DLD1 (cell line): ENCODE measurements at regions not wholly inside any gene's neighbourhood (a gene's known extent, or its start where the extent isn't known, plus 50 kb on each side); places are given as distances from the start of the nearest gene placed in this dataset.
"Not testable (repeated sequence)": the region's sequence is repeated elsewhere in the genome, so short reads cannot be mapped to it uniquely, and the experiment has no call there.

Experiments
- in situ Hi-C: cut with HindIII; loops from 2 replicates; pipeline ENCODE4 v1.10.0; 2017; ENCODE audit warnings: low sequenced_read_pairs

DNA sequence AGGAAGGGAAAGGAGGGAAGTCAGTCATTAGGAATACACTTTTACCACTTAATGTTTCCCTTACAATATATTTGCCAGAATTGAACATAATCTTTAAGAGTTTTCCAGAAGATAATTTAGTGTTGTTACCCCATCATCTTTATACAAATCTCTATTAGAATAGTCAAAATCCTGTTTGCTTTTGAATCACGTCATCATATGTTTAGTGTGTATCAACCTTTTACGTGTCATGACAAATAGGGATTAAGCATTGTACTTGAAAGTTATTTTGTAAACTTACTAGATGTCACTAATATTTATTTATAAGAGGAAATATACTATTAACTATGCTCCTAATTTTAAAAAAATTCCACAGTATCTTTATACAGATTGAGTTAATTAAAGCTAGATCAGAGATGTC is 1899.5 kb downstream of the MAT2B start:
- in situ Hi-C loops: no loop called here

DNA sequence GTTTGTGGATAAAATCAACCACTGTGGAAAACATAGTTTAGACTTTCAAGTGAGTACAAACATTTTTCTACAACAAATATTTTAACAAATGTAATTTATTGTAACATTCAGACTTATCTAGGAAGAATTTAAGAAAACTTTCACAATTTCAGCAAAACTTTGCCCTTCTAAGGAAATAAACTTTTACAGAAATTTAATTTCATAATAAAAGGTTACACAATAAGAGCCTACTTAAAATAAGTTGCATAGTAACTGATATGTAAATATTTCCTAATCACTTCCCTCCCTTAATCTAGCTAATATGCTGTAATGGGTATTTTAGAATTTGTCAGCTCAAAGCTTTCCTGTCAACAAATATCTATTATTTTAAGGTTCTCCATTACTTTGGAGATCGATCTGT is 1899.9 kb downstream of the MAT2B start:
- in situ Hi-C loops: no loop called here

DNA sequence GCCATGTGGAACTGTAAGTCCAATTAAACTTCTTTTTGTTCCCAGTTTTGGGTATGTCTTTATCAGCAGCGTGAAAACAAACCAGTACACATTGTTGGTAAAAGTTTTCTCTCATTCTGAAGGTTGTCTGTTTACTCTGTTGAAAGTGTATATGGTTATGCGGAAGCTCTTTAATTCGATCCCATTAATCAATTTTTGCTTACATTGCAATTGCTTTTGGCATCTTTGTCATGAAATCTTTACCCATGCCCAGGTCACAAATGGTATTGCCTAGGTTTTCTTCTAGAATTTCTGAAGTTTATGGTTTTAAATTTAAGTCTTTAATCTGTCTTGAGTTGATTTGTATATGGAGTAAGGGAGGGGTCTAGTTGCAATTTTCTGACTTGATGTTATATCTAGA is 1901.9 kb downstream of the MAT2B start:
- in situ Hi-C loops: no loop called here

DNA sequence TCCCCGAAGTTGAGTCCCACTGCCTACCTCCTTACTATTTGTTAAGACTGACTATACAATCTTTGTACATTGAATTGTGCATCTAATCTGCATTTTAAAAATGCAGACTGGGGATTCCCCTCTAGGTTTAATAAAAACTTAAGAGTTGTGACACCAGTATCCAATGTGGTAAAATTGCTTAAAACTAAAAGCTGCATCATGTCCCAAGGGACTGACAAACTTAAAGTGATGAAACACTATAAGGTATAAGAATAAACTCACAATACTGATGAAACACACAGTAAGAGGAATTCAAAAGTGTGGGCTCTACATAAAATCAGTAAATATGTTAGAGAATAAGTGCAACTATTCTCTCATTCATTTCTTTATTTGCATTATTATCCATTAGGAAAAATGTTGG is 1905.1 kb downstream of the MAT2B start:
- in situ Hi-C loops: no loop called here

DNA sequence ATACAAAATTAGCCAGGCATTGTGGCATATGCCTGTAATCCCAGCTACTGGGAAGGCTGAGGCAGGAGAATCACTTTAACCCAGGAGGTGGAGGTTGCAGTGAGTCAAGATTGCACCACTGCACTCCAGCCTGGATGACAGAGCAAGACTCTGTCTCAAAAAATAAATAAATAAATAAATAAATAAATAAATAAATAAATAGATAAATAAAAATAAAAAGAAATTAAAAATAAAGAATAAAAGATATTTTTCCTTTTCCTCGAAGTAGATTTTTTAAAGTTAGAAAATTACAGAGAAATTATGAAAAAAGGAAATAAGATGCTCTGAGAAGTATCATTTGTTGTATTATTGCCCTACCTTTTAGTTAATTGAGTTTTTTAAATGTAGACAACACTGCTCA is 1906.1 kb downstream of the MAT2B start:
- in situ Hi-C loops: not testable (repeated sequence)

DNA sequence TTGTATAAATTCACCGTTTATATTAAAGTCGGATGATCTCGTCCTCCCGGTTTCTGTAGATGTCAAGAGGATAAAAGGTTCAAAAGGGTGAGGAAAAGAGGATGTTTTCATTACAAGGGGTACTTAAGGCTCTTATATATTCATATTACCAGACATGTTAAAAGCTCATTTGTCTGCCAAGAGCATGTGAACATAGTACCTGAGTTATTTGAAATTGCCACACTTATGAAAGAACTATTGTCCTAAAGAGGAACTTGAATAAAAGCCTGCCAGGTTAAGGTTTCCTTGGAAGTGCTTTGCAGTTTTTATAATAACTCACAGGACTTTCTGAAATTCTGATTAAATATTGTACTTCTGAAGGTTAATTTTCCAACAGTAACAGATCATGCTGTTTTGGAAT is 1915.1 kb downstream of the MAT2B start:
- in situ Hi-C loops: no loop called here

DNA sequence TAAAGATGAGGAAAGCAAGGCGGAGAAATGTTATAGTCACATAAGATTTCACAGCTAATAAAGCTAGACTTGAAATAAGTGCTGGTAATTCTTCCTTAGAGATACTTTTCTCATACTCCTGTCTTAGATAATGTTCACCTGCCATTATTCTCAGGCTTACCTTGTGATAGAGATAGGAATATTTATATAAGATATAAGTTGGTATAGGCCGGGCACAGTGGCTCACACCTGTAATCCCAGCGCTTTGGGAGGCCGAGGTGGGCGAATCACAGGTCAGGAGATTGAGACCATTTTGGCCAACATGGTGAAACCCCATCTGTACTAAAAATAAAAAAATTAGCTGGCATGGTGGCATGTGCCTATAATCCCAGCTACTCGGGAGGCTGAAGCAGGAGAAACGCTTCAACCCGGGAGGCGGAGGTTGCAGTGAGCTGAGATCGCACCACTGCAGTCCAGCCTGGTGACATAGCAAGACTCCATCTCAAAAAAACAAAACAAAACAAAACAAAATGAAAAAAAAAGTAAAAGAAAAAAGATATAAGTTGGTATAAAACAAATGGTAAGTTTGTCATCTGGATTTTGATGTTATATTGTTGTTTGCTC is 1918.4 kb downstream of the MAT2B start:
- in situ Hi-C loops: no loop called here

DNA sequence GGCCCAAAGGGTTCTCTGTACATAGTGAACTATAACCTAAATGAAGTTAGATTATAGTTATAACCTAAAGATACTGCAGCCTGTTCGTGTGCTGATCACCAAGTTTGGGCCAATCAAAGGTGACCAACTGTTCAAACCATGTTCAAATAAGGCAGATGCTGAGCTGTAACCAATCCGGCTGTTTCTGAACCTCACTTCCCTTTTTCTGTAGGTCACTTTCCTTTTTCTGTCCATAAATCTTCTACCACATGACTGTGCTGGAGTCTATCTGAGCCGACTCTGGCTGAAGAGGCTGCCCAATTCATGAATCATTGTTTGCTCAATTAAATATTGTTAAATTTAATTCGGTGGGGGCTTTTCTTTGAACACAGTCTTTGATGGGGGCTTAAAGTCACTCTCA is 1920.2 kb downstream of the MAT2B start:
- in situ Hi-C loops: no loop called here

DNA sequence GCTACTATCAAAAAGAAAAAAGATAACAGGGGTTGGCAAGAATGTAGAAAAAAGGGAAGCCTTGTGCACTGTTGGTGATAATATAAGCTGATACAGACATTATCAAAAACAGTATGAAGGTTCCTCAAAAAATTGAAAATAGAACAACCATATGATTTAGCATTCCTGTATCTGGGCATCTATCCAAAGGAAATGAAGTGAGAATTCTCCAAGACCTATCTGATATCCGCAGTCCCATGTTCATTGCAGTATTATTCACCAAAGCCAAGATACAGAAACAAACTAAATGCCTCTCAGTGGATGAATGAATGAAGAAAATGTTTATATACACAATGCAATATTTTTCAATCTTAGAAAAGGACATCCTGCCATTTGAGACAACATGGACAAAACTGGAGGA is 1943.3 kb downstream of the MAT2B start:
- in situ Hi-C loops: no loop called here

DNA sequence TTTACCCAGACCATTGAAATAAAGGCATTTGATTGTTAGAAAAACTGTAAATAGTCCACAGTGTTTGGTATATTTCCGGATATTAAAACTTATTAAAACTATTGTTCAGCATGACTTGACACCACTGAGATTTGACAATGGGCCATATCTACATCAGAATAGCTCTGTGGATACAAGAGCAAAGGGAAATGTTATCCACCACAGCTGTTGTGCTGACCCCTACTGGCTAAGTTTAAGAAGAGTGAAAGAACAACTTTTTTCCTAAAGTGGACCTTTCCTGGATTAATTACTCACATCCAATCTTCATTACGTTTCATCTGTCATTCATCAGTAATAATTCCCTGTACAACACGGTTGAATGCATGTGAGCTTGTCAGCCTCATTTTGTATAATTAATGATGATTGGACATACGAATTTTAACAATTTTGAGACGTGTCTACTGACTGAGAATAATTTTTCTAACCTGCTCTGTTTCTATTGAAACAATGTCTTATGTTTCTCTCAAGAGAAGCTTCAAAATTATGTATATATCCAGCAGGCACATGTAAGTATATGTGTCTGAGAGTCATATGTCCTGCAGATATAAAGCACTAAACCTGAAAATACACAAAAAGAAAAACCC is 1952.6 kb downstream of the MAT2B start:
- in situ Hi-C loops: no loop called here

DNA sequence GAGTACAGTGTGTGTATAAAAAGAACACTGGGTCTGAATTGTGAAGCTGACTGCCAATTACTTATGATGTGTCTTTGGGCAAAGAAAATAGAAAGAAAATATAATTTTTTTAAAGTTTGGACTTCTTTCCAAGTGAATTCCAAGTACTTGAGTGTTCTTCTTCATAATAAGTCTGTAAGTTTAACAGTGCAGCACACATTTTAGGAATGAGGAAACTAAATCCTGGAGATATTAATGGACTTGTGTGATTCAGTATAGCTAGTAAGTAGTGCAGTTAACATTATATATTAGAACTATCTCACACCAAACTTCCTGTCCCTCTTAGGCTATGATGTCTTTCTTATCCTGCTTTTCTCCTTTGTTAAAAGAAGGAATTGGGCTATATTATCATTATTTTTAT is 1953.8 kb downstream of the MAT2B start:
- in situ Hi-C loops: no loop called here

DNA sequence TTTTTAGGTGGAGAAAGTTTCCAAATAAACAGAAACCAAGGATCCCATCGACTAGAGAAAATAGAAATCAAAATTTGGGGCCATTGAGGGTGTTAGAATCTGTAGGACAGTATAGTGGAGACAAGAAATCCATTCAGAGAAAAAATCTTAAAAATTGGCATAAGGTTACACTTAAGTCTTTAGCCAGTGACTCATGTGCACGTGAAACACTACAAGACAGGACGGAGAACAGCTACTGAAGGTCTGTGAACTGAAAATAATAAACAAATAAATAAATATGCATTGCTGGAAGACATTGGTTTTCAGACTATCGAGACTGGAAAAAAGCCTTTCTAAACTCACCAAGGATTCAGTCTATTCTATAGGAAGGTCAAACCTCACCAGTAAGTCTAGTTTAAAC is 1955.5 kb downstream of the MAT2B start:
- in situ Hi-C loops: no loop called here

DNA sequence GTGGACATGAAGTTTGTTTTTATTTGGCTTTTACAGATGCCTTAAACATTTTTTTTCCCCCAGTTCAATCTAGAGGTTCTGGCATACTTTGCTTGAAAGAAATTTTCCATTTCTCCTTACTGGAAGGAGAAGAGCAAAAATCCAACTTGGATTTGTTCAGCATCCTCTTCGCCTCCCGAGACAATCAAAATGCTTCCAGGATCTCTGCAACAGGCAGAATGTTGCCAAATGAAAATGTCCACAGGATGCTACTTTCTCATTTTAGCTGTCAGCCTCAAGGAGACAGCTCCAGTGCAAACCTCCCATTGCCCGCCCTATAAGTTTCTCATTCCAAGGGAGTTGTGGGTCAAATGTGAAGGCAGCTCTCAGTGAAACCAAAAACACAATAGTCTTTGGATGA is 1972.1 kb downstream of the MAT2B start:
- in situ Hi-C loops: no loop called here

DNA sequence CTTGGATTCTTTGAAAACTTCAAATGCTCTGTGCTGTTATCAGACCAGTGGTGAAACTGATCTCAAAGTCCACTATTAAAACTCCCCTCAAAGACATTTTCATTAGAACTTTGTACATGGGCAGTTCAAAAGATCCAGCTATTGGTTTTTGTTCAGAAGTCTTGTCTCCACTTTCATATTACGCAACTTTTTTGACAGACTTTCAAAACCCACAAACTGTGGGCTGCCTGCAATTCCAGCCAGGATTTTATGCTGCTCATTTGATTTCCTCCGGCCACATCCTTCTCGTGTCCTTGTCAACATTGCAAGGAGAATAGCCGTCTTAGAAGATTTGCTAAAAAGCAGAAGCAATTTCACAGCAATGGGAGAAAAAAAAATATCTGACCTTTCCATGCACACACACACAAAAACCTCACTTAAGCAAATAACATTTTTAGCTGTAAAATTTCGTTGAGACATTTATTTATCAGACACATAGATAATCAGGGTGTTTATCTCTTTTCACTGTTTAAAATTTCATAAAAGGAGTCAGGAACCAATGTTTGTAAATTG is 1990.5 kb downstream of the MAT2B start:
- in situ Hi-C loops: no loop called here

DNA sequence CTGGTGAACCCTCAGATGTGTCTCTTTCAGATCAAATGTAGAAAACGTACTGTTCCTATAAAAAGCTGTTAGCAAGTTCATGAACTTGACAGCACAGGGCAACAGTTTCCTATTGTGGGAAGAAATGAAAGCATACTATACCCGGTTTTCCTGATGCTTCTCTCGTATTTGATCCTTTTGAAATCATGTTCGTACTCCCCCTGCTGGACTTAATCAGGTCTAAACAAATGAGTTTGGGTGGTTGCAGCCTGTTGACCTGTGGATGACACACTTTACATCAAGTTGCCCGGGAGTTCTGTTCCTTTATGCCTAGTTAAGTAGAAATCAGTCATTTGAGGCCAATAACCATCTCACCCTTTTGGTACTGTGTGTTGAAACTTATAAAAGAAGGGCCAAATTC is 1992.3 kb downstream of the MAT2B start:
- in situ Hi-C loops: no loop called here

DNA sequence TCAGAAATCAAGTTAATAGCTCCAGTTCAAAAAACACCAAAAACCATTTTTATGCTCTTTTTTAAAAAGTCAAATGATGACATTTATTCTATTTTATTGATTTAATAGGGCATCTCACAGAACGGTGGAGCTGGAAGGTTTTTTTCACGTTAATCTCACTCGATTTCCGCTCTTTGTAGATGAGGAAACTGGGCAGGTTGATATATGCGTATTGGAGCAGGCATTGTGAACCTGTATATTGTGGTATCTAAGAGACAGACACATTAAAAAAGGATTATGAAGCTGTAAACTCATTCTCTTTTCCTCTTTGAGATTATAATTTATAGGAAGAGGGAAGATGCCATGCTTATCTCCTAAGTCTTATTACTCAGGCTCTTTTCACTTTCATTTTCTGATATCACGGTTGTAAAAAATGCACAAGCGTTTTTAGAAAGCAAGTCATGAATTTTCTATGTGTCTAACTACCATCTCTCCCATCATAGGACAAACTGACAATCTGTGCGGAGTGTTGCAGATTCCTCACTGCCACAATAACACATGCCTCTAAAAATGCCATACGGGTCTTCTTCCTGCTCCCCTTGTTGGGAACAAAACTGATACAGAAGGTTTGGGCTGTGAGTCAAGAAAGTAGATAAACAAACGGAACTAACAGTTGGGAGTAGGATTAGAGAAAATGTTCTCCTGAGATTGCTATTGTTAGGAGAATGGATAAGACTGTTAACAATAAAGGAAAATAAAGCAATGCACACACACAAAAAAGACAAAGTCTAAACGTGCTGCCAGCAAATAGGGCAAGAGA is 1997.7 kb downstream of the MAT2B start:
- in situ Hi-C loops: no loop called here

DNA sequence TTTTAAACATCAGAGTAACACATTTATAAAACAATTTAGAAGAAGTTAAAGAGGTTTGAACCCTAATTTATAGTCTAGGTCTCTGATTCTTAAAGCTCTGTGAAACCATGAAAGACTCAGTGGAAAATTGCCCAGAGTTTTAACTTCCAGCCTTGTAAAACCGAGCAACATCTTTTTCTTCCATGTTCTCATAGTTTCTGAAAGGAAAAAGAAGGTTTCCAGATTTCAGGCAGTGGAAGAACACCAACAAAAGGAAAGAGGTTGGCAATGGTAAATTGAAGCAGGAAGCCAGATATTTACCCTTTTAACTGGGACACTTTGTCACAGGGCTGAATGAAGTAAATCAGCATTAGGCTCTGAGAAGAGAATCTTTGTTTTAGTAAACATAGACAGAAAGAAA is 1999.3 kb downstream of the MAT2B start:
- in situ Hi-C loops: no loop called here

DNA sequence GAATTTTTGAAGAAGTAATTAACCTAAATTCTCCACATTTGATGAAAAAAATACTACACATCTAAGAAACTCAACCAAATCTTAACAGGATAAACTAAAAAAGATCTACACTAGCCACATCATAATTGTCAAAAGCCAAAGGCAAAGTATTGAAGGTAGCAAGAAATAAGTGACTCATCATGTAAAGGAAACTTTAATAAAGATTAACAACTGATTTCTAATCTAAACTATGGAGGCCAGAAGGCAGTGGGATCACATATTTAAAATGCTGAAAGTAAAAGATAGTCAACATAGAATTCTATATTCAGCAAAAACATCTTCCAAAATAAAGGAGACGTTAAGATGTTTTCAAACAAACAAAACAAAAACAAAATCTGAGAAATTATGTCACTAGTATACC is 2002.9 kb downstream of the MAT2B start:
- in situ Hi-C loops: no loop called here

DNA sequence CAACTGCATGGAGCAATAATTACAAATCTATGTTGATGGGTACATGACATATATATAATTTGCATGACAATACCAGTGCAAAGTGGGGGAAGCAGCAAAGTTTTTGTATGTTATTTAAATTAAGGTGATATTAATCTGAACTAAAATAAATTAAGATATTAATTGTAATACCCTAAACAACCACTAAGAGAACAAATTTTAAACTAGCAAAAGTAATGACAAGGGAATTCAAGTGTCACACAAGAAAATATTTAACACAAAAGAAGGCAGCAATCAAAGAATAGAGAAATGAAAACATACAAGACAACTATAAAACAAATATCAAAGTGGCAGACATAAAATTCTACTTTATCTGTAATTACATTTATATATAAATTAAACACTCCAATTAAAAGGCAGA is 2003.4 kb downstream of the MAT2B start:
- in situ Hi-C loops: no loop called here

DNA sequence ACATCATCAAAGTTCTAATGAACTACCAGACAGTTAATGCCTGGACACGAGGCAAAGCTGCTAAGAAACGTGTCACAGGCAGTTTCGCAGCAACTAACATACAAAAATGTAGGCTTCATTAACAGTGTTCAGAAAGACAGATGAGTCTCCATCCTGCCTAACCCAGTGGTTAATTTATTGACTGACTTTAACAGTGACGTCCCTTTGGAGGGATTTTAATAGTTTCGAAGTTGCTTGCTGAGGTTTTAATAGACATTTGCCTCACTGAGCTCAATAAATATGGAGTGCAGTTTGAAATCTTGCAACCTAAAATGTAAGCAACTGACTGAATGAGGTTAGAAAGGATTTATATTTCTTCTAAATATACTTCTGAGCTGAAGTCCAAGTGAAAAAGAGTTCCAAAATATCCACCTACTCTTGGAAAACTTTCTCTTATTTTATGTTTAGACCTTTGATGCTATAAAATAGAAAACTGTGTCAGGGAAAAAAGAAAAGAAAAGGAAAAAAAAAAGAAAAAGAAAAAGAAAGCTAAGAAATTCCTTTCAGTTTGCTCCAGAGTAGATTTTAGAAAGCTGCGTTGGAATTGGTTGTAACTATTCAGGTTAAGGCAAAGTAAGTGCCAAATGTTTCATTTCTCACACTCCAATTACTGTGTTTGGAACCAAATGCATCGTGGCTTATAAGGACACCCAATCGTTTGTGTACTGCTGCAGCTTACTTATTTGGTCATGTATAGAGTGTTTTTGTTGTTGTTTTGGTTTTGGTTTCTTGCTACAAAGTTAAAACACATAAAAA is 2016.6 kb downstream of the MAT2B start:
- in situ Hi-C loops: no loop called here

DNA sequence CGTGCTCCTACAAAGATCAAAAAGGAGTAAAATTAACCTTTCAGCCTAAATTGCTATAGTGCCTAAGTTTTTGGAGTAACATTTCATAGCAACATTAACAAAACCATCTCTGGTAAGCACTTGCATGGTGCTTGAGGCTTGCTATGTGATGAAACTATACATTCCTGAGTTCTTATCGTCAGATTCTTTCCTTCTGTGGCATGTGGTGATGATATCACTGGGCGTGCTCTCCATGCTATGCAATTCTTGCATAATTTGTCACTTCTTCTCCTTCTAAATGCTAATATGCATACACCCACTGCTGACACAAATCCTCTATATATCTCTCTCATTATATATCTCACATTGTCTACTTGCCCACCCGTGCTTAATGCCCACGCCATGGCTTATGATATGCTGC is 2019.9 kb downstream of the MAT2B start:
- in situ Hi-C loops: no loop called here
